ENCODE measurements at regions not wholly inside any gene's neighbourhood (a gene's known extent, or its start where the extent isn't known, plus 50 kb on each side); places are given as distances from the start of the nearest gene placed in this dataset.

GRCh38 chr13:74452881-74453280 is 318.7 kb upstream of the KLF12 start:
- Histone ChIP-seq H3K4me1 (peaks cover 0 to 5% (median 3%) of the 10 kb centered on the region in 4 donors), H3K27me3 (no peaks in the 10 kb centered on the region), H3K36me3 (no peaks in the 10 kb centered on the region), H3K9me3 (no peaks in the 10 kb centered on the region), H3K4me3 (no peak overlapping the region), H3K27ac (replicated peaks in 1 of 4) (no peak overlapping the region)
- 81% methylated on average over 2 of the region's 2 CpGs for WGBS
- intact Hi-C loops (cut with DNase I): no loop called here
- no peak for DNase-seq (ENCODE audit: extremely low spot score)
- TF ChIP-seq POLR2A (IDR thresholded peaks at IDR 0.05; ENCODE audit: low read depth) (no peak), POLR2AphosphoS5 (IDR thresholded peaks at IDR 0.05) (no peak), EP300 (IDR thresholded peaks at IDR 0.05) (no peak)
- TF ChIP-seq, protein P1, sequence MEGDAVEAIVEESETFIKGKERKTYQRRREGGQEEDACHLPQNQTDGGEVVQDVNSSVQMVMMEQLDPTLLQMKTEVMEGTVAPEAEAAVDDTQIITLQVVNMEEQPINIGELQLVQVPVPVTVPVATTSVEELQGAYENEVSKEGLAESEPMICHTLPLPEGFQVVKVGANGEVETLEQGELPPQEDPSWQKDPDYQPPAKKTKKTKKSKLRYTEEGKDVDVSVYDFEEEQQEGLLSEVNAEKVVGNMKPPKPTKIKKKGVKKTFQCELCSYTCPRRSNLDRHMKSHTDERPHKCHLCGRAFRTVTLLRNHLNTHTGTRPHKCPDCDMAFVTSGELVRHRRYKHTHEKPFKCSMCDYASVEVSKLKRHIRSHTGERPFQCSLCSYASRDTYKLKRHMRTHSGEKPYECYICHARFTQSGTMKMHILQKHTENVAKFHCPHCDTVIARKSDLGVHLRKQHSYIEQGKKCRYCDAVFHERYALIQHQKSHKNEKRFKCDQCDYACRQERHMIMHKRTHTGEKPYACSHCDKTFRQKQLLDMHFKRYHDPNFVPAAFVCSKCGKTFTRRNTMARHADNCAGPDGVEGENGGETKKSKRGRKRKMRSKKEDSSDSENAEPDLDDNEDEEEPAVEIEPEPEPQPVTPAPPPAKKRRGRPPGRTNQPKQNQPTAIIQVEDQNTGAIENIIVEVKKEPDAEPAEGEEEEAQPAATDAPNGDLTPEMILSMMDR (IDR thresholded peaks at IDR 0.05): no peak

DNA sequence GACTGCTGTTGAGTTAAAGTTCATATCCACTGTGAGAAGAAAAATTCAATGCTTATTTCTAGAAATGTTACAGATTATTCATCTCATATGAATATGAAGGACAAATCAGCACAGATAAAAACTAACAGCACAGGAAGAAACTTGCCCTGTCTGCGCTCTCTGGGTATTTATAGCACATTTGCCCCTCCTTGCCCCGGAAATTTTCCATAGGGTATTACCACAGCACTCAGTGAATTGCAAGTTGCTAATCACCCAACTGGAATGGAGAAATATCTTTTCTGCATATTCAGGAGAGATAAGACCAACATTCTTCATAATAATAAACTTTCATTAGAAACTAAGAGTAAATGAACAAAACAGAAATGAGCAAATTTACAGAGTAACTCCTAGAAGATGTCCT is 318.0 kb upstream of the KLF12 start:
- no peaks in the 10 kb centered on the region for H3K9me3 ChIP-seq
- no peaks in the 10 kb centered on the region for H3K36me3 ChIP-seq
- no peaks in the 10 kb centered on the region for H3K27me3 ChIP-seq
- H3K4me3 ChIP-seq: no peak overlapping the region
- H3K4me1 ChIP-seq: peaks cover 0 to 5% (median 3%) of the 10 kb centered on the region in 4 donors
- DNase-seq (ENCODE audit: extremely low spot score): no peak
- no peak overlapping the region for H3K27ac ChIP-seq (replicated peaks in 1 of 4)
- WGBS: 60% methylated on average over 2 of the region's 2 CpGs
- TF ChIP-seq POLR2AphosphoS5 (IDR thresholded peaks at IDR 0.05) (no peak), POLR2A (IDR thresholded peaks at IDR 0.05; ENCODE audit: low read depth) (no peak), EP300 (IDR thresholded peaks at IDR 0.05) (no peak)
- TF ChIP-seq, protein P1 (IDR thresholded peaks at IDR 0.05): no peak
- intact Hi-C loops (cut with DNase I): no loop called here

GRCh38 chr13:74450964-74451363 is 316.8 kb upstream of the KLF12 start:
- TF ChIP-seq POLR2AphosphoS5 (IDR thresholded peaks at IDR 0.05): no peak
- Histone ChIP-seq H3K4me1 (peaks cover 0 to 5% (median 3%) of the 10 kb centered on the region in 4 donors), H3K4me3 (no peak overlapping the region), H3K36me3 (no peaks in the 10 kb centered on the region), H3K27ac (replicated peaks in 1 of 4) (no peak overlapping the region), H3K27me3 (no peaks in the 10 kb centered on the region), H3K9me3 (no peaks in the 10 kb centered on the region)
- DNase-seq (ENCODE audit: extremely low spot score): no peak
- intact Hi-C loops (cut with DNase I): no loop called here
- 67% methylated on average over 3 of the region's 3 CpGs for WGBS

DNA sequence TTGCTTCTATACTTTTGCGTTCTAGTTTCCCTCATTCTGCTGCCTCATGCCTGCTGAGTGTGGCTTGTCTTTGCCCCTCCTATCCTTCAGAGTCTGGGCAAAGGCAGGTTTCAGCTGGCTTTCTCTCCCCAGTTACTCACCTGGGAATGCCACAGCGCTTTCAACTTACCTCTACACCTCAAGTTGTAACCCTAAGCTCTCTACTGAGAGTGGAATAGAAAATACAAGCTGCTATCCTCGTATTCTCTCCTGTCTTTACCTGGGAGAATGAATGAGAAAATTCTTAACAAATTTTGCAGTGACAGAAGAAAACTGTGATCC is 316.3 kb upstream of the KLF12 start:
- H3K4me3 ChIP-seq: no peak overlapping the region
- H3K27ac ChIP-seq (replicated peaks in 1 of 4): no peak overlapping the region
- H3K27me3 ChIP-seq: no peaks in the 10 kb centered on the region
- no peaks in the 10 kb centered on the region for H3K36me3 ChIP-seq
- no peak for DNase-seq (ENCODE audit: extremely low spot score)
- peaks cover 0 to 5% (median 3%) of the 10 kb centered on the region in 4 donors for H3K4me1 ChIP-seq
- WGBS: 90% methylated on average over 3 of the region's 3 CpGs
- TF ChIP-seq, protein P1 (IDR thresholded peaks at IDR 0.05): no peak
- TF ChIP-seq POLR2AphosphoS5 (IDR thresholded peaks at IDR 0.05) (no peak), EP300 (IDR thresholded peaks at IDR 0.05) (no peak), POLR2A (IDR thresholded peaks at IDR 0.05; ENCODE audit: low read depth) (no peak)
- H3K9me3 ChIP-seq: no peaks in the 10 kb centered on the region
- intact Hi-C loops (cut with DNase I): no loop called here

GRCh38 chr13:74449811-74450524 is 315.8 kb upstream of the KLF12 start:
- 92% methylated on average over 2 of the region's 2 CpGs for WGBS
- no peaks in the 10 kb centered on the region for H3K9me3 ChIP-seq

More at GRCh38 chr13:74449811-74450524, 315.8 kb upstream of the KLF12 start:
- no peaks in the 10 kb centered on the region for H3K27me3 ChIP-seq
- peaks cover 0 to 5% (median 3%) of the 10 kb centered on the region in 4 donors for H3K4me1 ChIP-seq
- TF ChIP-seq POLR2AphosphoS5 (IDR thresholded peaks at IDR 0.05): no peak
- TF ChIP-seq, protein P1 (IDR thresholded peaks at IDR 0.05): no peak
- TF ChIP-seq POLR2A (IDR thresholded peaks at IDR 0.05; ENCODE audit: low read depth): no peak
- TF ChIP-seq EP300 (IDR thresholded peaks at IDR 0.05): no peak
- intact Hi-C loops (cut with DNase I): no loop called here
- H3K36me3 ChIP-seq: no peaks in the 10 kb centered on the region
- H3K27ac ChIP-seq (replicated peaks in 1 of 4): no peak overlapping the region
- no peak for DNase-seq (ENCODE audit: extremely low spot score)
- no peak overlapping the region for H3K4me3 ChIP-seq
